Fibroblast of the aortic adventitia (primary cell): ENCODE measurements at regions not wholly inside any gene's neighbourhood (a gene's known extent, or its start where the extent isn't known, plus 50 kb on each side); places are given as distances from the start of the nearest gene placed in this dataset.
"Not testable (repeated sequence)": the region's sequence is repeated elsewhere in the genome, so short reads cannot be mapped to it uniquely, and the experiment has no call there.

ENCODE experiments used
- DNase-seq: peaks from one replicate; pipeline ENCODE4 v3.0.0-alpha.2; 2010; ENCODE audit warnings: low read depth
- H3K4me3 ChIP-seq: 2 replicates; pipeline ENCODE4 v1.5.1; 2011; ENCODE audit warnings: low read depth, mild to moderate bottlenecking, control low read depth, low read length, moderate library complexity
- CTCF ChIP-seq: IDR thresholded peaks from 2 replicates; pipeline ENCODE4 v1.5.1; 2011; ENCODE audit warnings: mild to moderate bottlenecking, low read length, control low read depth, inconsistent platforms; ENCODE audit not compliant: insufficient read depth

- no peak for DNase-seq
- TF ChIP-seq CTCF: no peak
- H3K4me3 ChIP-seq: no peak overlapping the region
Observed at GRCh38 chr2:78145997-78146722, 624.0 kb upstream of the LRRTM4 start.

GRCh38 chr2:78147466-78147865 lies 625.3 kb upstream of the LRRTM4 start:
- no peak for TF ChIP-seq CTCF
- no peak for DNase-seq

GRCh38 chr2:78154586-78154985 lies 632.4 kb upstream of the LRRTM4 start:
- no peak overlapping the region for H3K4me3 ChIP-seq
- TF ChIP-seq CTCF: no peak
- DNase-seq: no peak

More at GRCh38 chr2:78147466-78147865, 625.3 kb upstream of the LRRTM4 start:
- no peak overlapping the region for H3K4me3 ChIP-seq

GRCh38 chr2:78162202-78162601 lies 640.0 kb upstream of the LRRTM4 start:
- no peak for DNase-seq
- TF ChIP-seq CTCF: no peak
- H3K4me3 ChIP-seq: no peak overlapping the region

- H3K4me3 ChIP-seq, DNase-seq: not testable (repeated sequence)
Observed at GRCh38 chr2:78172157-78172556, 650.0 kb upstream of the LRRTM4 start.

GRCh38 chr2:78175645-78176044 lies 653.5 kb upstream of the LRRTM4 start:
- no peak for DNase-seq
- no peak overlapping the region for H3K4me3 ChIP-seq
- TF ChIP-seq CTCF: no peak

GRCh38 chr2:78201064-78201575 lies 678.9 kb upstream of the LRRTM4 start:
- TF ChIP-seq CTCF: no peak
- no peak overlapping the region for H3K4me3 ChIP-seq

More at GRCh38 chr2:78201064-78201575, 678.9 kb upstream of the LRRTM4 start:
- no peak for DNase-seq
